ENCODE measurements at regions not wholly inside any gene's neighbourhood (a gene's known extent, or its start where the extent isn't known, plus 50 kb on each side); places are given as distances from the start of the nearest gene placed in this dataset.
"Not testable (repeated sequence)": the region's sequence is repeated elsewhere in the genome, so short reads cannot be mapped to it uniquely, and the experiment has no call there.

GRCh38 chr4:103400405-103400804 lies 202.3 kb upstream of the CENPE start:
- Histone ChIP-seq H3K4me1 (no peaks in the 10 kb centered on the region), H3K36me3 (replicated peaks) (no peaks in the 10 kb centered on the region), H3K27me3 (ENCODE audit: low read depth) (no peaks in the 10 kb centered on the region), H3K4me3 (no peak overlapping the region), H3K9me3 (no peaks in the 10 kb centered on the region)
- in situ Hi-C loops (cut with MboI; ENCODE audit: low sequenced_read_pairs) = no loop called here
- DNase-seq (ENCODE audit: low spot score in 2 of 2) = no peak

DNA sequence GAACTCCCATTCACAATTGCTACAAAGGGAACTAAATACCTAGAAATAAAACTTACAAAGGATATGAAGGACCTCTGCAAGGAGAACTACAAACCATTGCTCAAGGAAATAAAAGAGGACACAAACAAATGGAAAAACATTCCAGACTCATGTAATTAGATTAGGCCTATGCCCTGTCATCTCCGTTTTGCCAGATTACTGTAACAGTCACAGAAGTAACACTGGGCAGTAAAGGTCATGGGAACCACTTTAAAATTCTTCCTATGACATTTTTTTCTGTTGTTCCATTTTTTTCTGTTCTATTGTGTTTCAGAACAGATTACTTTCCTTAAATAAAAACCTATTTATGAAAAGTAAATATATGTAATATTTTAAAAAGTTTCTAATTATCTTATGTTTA lies 199.4 kb upstream of the CENPE start:
- Histone ChIP-seq H3K4me1 (no peaks in the 10 kb centered on the region), H3K4me3 (no peak overlapping the region), H3K27me3 (ENCODE audit: low read depth) (no peaks in the 10 kb centered on the region), H3K9me3 (no peaks in the 10 kb centered on the region), H3K36me3 (replicated peaks) (no peaks in the 10 kb centered on the region)
- in situ Hi-C loops (cut with MboI; ENCODE audit: low sequenced_read_pairs) = no loop called here
- DNase-seq (ENCODE audit: low spot score in 2 of 2) = no peak

GRCh38 chr4:103387508-103388011 lies 189.4 kb upstream of the CENPE start:
- H3K27me3 ChIP-seq (ENCODE audit: low read depth); H3K9me3 ChIP-seq; H3K4me1 ChIP-seq; H3K4me3 ChIP-seq; H3K36me3 ChIP-seq (replicated peaks); in situ Hi-C loops (cut with MboI; ENCODE audit: low sequenced_read_pairs); DNase-seq (ENCODE audit: low spot score in 2 of 2): not testable (repeated sequence)

DNA sequence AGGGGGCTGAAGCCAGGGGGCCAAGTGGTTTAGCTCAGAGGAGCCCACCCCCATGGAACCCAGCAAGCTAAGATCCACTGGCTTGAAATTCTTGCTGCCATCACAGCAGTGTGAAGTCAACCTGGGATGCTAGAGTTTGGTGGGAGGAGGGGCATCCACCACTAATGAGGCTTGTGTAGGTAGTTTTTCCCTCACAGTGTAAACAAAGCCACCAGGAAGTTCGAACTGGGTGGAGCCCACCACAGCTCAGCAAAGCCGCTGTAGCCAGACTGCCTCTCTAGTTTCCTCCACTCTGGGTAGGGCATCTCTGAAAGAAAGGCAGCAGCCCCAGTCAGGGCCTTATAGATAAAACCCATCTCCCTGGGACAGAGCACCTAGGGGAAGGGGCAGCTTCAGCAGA lies 187.4 kb upstream of the CENPE start:
- DNase-seq (ENCODE audit: low spot score in 2 of 2); H3K36me3 ChIP-seq (replicated peaks); H3K27me3 ChIP-seq (ENCODE audit: low read depth); H3K9me3 ChIP-seq; in situ Hi-C loops (cut with MboI; ENCODE audit: low sequenced_read_pairs); H3K4me1 ChIP-seq; H3K4me3 ChIP-seq: not testable (repeated sequence)

GRCh38 chr4:103375278-103375677 lies 177.1 kb upstream of the CENPE start:
- in situ Hi-C loops (cut with MboI; ENCODE audit: low sequenced_read_pairs) = no loop called here

DNA sequence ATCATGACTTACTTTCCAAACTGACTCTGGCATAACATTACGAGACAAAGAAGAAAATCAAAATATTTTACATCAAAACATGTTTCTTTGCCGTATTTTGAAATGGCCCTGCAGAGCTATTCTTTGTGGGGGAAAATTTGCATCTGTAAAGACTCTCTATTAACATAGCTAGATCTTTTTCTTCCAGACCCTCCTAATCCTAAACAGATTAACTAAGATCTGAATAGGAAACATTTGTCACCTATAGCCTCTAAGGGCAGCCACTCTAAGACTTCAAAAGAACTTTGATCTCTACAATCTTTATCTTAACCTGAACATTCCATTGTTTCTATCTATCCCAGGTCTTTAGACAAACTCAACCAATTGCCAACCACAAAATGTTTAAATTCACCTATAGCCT lies 176.6 kb upstream of the CENPE start:
- in situ Hi-C loops (cut with MboI; ENCODE audit: low sequenced_read_pairs) = no loop called here
- DNase-seq (ENCODE audit: low spot score in 2 of 2) = peak in 1 of 2 experiments; percentile 86
- Histone ChIP-seq H3K4me1 (peaks cover 22% of the 10 kb centered on the region), H3K36me3 (replicated peaks) (no peaks in the 10 kb centered on the region), H3K27me3 (ENCODE audit: low read depth) (no peaks in the 10 kb centered on the region), H3K4me3 (no peak overlapping the region), H3K9me3 (no peaks in the 10 kb centered on the region)

More at GRCh38 chr4:103375278-103375677, 177.1 kb upstream of the CENPE start:
- no peak for DNase-seq (ENCODE audit: low spot score in 2 of 2)
- Histone ChIP-seq H3K4me3 (no peak overlapping the region), H3K27me3 (ENCODE audit: low read depth) (no peaks in the 10 kb centered on the region), H3K36me3 (replicated peaks) (no peaks in the 10 kb centered on the region), H3K4me1 (peaks cover 22% of the 10 kb centered on the region), H3K9me3 (no peaks in the 10 kb centered on the region)

GRCh38 chr4:103374306-103374705 lies 176.2 kb upstream of the CENPE start:
- DNase-seq (ENCODE audit: low spot score in 2 of 2) = peak; percentile 24 to 66
- Histone ChIP-seq H3K36me3 (replicated peaks) (no peaks in the 10 kb centered on the region), H3K4me1 (peaks cover 22% of the 10 kb centered on the region), H3K4me3 (no peak overlapping the region), H3K27me3 (ENCODE audit: low read depth) (no peaks in the 10 kb centered on the region), H3K9me3 (no peaks in the 10 kb centered on the region)
- in situ Hi-C loops (cut with MboI; ENCODE audit: low sequenced_read_pairs) = no loop called here

- in situ Hi-C loops (cut with MboI; ENCODE audit: low sequenced_read_pairs) = no loop called here
- Histone ChIP-seq H3K36me3 (replicated peaks) (no peaks in the 10 kb centered on the region), H3K4me1 (peaks cover 22% of the 10 kb centered on the region), H3K4me3 (no peak overlapping the region), H3K9me3 (no peaks in the 10 kb centered on the region), H3K27me3 (ENCODE audit: low read depth) (no peaks in the 10 kb centered on the region)
- DNase-seq (ENCODE audit: low spot score in 2 of 2) = no peak
These were observed 173.9 kb upstream of the CENPE start for GRCh38 chr4:103372002-103372558.

DNA sequence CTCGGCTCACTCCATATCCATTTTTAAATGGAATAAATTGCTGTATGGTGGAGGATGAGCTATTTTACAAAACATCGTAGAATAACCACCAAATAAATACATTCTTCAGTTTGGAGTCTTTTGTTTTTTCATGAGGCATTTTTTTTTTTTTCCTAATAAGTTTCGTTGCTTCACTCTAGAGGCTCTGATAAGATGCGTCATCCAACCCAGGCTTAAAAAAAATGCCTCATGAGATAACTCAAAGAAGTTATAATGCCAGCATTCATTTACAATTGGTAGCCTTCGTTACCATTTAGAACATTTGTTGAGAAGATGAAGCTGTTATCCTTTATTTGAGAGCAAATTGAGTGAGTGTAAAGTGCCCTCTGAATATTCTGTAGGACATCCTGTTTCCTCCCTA lies 172.2 kb upstream of the CENPE start:
- in situ Hi-C loops (cut with MboI; ENCODE audit: low sequenced_read_pairs) = no loop called here

DNA sequence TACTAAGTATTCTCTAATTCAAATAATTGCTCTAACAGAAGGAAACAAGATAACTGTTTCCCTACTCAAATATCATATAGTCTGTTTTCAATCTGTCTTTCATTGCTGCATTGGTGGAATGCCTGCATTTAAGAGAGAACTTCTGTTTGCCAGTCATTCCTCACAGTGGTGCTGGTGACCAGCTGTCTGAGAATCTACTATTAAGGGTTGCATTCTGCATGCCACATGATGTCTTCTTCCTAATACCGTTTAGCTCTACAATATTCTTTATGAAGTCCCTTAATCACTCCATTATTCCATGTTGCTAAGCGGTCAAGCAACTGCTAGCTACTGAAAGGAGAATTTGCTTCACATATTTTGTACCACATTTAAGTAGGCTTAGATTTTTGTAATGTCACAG lies 167.1 kb upstream of the CENPE start:
- H3K27me3 ChIP-seq (ENCODE audit: low read depth) = no peaks in the 10 kb centered on the region
- H3K4me1 ChIP-seq = peaks cover 19% of the 10 kb centered on the region
- H3K9me3 ChIP-seq = peaks cover 3% of the 10 kb centered on the region; the same call in 1 of the 2 replicates
- in situ Hi-C loops (cut with MboI; ENCODE audit: low sequenced_read_pairs) = no loop called here
- peak; percentile 21 to 28 for DNase-seq (ENCODE audit: low spot score in 2 of 2)
- no peak overlapping the region for H3K4me3 ChIP-seq
- no peaks in the 10 kb centered on the region for H3K36me3 ChIP-seq (replicated peaks)

More for the DNA sequence above, 172.2 kb upstream of the CENPE start:
- Histone ChIP-seq H3K9me3 (no peaks in the 10 kb centered on the region), H3K4me1 (peaks cover 25% of the 10 kb centered on the region), H3K27me3 (ENCODE audit: low read depth) (no peaks in the 10 kb centered on the region), H3K36me3 (replicated peaks) (no peaks in the 10 kb centered on the region), H3K4me3 (no peak overlapping the region)
- no peak for DNase-seq (ENCODE audit: low spot score in 2 of 2)

DNA sequence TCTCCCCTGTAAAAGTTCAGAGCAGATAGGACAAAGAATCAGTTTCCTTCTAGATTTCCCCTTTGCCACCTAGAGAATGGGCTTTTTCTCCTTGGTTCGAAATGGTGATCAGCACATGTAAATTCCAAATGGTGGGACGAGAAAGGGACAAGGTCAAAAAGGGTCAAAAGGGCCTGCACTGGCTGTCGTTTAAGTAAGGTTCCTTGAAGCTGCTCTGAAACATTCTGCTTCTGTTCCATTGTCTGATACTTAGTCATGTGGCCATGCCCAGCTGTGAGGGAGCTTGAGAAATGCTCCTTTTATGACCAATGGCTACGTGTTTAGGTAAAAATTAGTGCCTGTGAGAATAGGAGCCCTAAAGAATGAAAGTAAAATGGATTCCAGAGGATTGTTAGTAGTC lies 165.9 kb upstream of the CENPE start:
- no peaks in the 10 kb centered on the region for H3K36me3 ChIP-seq (replicated peaks)
- peaks cover 19% of the 10 kb centered on the region for H3K4me1 ChIP-seq
- no peak overlapping the region for H3K4me3 ChIP-seq
- in situ Hi-C loops (cut with MboI; ENCODE audit: low sequenced_read_pairs) = no loop called here
- H3K9me3 ChIP-seq = peaks cover 9% of the 10 kb centered on the region
- no peaks in the 10 kb centered on the region for H3K27me3 ChIP-seq (ENCODE audit: low read depth)
- peak; percentile 37 to 38 for DNase-seq (ENCODE audit: low spot score in 2 of 2)

DNA sequence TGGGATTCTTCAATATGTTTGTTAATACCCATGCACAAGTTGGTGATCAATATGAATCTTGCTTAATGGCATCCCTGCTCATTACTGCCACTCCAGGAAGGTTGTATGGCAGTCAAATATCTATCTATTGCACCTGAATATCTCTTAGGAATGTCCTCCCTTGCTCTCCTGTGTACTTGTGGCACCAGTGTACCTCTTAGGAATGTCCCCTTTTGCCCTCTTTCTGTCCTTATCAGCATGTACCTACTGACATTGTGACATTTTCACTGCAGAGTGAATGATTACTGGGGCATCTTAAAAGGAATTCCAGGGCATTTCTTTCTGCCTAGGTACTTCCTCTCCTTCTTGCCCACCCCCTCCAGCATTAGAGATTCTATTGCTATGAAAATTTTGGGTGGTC lies 163.8 kb upstream of the CENPE start:
- no peak for DNase-seq (ENCODE audit: low spot score in 2 of 2)
- Histone ChIP-seq H3K4me3 (no peak overlapping the region), H3K4me1 (peaks cover 19% of the 10 kb centered on the region), H3K36me3 (replicated peaks) (no peaks in the 10 kb centered on the region), H3K9me3 (peaks cover 12% of the 10 kb centered on the region), H3K27me3 (ENCODE audit: low read depth) (no peaks in the 10 kb centered on the region)
- in situ Hi-C loops (cut with MboI; ENCODE audit: low sequenced_read_pairs) = no loop called here

DNA sequence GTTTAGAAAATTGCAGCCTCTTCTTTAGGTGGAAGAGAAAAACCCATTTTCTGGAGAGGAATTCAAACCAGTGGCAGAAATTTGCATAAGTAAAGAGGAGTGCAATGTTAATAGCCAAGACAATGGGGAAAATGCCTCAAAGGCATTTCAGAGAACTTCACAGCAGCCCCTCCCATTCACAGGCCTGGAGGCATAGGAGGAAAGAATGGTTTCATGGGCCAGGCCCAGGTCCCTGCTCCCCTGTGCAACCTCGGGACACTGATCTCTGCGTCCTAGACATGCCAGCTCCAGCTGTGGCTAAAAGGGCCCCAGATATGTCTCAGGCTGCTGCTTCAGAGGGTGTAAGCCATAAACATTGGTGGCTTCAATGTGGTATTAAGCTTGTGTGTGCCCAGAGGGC lies 161.8 kb upstream of the CENPE start:
- Histone ChIP-seq H3K27me3 (ENCODE audit: low read depth) (no peaks in the 10 kb centered on the region), H3K36me3 (replicated peaks) (no peaks in the 10 kb centered on the region), H3K4me1 (peaks cover 10% of the 10 kb centered on the region), H3K4me3 (no peak overlapping the region), H3K9me3 (peaks cover 12% of the 10 kb centered on the region)
- in situ Hi-C loops (cut with MboI; ENCODE audit: low sequenced_read_pairs) = no loop called here
- DNase-seq (ENCODE audit: low spot score in 2 of 2) = no peak

GRCh38 chr4:103354006-103354405 lies 155.9 kb upstream of the CENPE start:
- in situ Hi-C loops (cut with MboI; ENCODE audit: low sequenced_read_pairs) = no loop called here
- Histone ChIP-seq H3K9me3 (peaks cover 3% of the 10 kb centered on the region), H3K4me3 (no peak overlapping the region), H3K27me3 (ENCODE audit: low read depth) (no peaks in the 10 kb centered on the region), H3K4me1 (no peaks in the 10 kb centered on the region), H3K36me3 (replicated peaks) (no peaks in the 10 kb centered on the region)
- DNase-seq (ENCODE audit: low spot score in 2 of 2) = no peak

DNA sequence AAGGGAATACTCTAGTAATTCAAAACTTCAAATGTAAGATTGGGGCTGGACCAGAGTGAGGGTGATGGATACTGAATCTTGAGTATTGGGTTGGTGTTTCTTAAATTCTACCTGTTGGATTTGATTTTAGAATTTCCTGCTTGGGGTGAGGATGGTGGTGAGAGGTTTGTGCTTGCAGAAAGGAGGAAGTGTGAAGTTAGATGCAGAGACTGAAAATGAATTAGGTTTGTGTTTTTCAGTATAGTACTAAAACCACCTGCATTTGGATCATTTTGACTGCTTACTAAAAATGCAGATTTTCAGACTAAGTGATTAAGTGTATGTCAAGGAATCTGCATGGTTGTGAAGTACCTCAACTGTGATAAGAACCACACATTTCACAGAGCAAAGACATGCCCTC lies 131.5 kb upstream of the CENPE start:
- DNase-seq (ENCODE audit: low spot score in 2 of 2) = no peak
- no peaks in the 10 kb centered on the region for H3K4me1 ChIP-seq
- H3K4me3 ChIP-seq = no peak overlapping the region
- no peaks in the 10 kb centered on the region for H3K9me3 ChIP-seq
- H3K36me3 ChIP-seq (replicated peaks) = no peaks in the 10 kb centered on the region
- no peaks in the 10 kb centered on the region for H3K27me3 ChIP-seq (ENCODE audit: low read depth)
- in situ Hi-C loops (cut with MboI; ENCODE audit: low sequenced_read_pairs) = no loop called here
